RWPE1 (cell line): ENCODE measurements at regions not wholly inside any gene's neighbourhood (a gene's known extent, or its start where the extent isn't known, plus 50 kb on each side); places are given as distances from the start of the nearest gene placed in this dataset.

Source experiments
- CTCF ChIA-PET: fragments of 350-600 bp; sonication (Branson Sonifier 250); formaldehyde crosslinking; extraction: SDS; loops from one replicate; lab custom pipeline; 2021; lab: Yijun Ruan, JAX
- POLR2A ChIA-PET: fragments of 400-600 bp; formaldehyde crosslinking; extraction: SDS; loops from one replicate; lab custom pipeline; 2020; ENCODE audit warnings: antibody characterized with exemption; ENCODE audit not compliant: low non-redundant PET; lab: Yijun Ruan, JAX
- DNase-seq: peaks from one replicate; pipeline ENCODE4 v3.0.0; 2012; ENCODE audit warnings: low spot score
- H3K27ac ChIP-seq: fragments of 450-650 bp; 2 replicates; pipeline ENCODE4 v1.5.1; 2017
- TF ChIP-seq, protein P1 (sequence below): fragments of 450-650 bp; conservative IDR thresholded peaks from 2 replicates; pipeline ENCODE4 v1.5.1; 2017; ENCODE audit warnings: low read depth, mild to moderate bottlenecking

DNA sequence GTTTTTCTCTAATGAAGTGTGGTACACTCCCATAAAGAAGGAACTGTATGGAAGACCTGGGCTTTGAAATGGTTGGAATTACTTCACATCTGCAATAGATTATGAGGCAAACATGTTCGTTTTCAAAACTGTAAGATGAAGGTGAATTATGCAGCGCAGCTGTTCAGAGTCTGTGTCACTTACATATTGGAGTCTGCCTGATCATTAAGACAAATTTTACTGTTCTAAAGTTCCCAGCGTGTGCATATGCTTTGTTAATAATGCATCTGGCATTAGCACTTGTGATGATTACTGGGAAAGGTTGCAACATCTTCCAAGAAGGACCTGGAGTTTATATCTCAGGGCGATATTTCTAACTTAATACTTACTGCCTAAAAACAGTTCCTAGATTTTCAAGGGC is 255.2 kb upstream of the ZC3H12C start:
- CTCF ChIA-PET: no interaction called here
- TF ChIP-seq, protein P1, sequence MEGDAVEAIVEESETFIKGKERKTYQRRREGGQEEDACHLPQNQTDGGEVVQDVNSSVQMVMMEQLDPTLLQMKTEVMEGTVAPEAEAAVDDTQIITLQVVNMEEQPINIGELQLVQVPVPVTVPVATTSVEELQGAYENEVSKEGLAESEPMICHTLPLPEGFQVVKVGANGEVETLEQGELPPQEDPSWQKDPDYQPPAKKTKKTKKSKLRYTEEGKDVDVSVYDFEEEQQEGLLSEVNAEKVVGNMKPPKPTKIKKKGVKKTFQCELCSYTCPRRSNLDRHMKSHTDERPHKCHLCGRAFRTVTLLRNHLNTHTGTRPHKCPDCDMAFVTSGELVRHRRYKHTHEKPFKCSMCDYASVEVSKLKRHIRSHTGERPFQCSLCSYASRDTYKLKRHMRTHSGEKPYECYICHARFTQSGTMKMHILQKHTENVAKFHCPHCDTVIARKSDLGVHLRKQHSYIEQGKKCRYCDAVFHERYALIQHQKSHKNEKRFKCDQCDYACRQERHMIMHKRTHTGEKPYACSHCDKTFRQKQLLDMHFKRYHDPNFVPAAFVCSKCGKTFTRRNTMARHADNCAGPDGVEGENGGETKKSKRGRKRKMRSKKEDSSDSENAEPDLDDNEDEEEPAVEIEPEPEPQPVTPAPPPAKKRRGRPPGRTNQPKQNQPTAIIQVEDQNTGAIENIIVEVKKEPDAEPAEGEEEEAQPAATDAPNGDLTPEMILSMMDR: no peak
- no peak for DNase-seq
- POLR2A ChIA-PET: no interaction called here
- no peak overlapping the region for H3K27ac ChIP-seq

DNA sequence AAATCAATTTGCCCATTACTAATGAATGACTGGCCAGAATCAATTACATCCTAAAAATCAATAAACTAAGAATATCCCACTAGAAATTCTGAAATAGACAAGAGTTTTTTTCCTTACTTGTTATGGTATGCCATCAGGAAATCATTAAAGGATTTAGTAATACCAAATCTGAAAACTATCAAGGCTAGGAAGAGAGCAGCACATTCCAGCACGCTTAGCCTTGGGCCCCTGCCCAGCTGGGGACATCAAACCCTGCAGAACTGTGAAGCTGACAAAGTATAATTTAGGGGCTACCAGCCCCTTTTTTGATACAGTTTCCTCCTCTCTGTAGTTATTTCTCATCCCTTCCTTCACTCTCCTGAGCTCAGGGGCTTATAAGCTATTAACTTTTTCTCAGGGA is 247.8 kb upstream of the ZC3H12C start:
- DNase-seq: no peak
- TF ChIP-seq, protein P1: no peak
- ChIA-PET POLR2A (no interaction called here), CTCF (no interaction called here)
- no peak overlapping the region for H3K27ac ChIP-seq

DNA sequence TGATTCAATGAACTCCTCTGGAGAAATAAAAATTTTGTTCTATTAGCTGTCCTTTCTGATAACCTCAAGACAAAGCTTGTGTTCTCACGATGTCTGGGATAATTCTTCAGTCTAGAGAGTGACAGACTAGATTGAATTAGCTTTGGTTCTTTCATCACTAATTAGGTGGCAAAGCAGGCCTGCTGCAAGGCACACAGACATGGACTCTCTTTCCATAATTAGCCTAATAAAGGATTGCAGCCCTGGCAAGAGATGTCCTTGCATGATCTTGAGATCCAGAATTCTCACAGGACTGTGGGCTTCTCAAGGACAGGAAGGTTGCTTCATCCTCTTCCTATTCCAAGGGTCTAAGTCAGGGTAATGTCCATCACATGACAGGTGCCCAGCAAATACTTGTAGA is 245.6 kb upstream of the ZC3H12C start:
- TF ChIP-seq, protein P1: no peak
- ChIA-PET POLR2A (no interaction called here), CTCF (no interaction called here)
- no peak for DNase-seq
- H3K27ac ChIP-seq: no peak overlapping the region

DNA sequence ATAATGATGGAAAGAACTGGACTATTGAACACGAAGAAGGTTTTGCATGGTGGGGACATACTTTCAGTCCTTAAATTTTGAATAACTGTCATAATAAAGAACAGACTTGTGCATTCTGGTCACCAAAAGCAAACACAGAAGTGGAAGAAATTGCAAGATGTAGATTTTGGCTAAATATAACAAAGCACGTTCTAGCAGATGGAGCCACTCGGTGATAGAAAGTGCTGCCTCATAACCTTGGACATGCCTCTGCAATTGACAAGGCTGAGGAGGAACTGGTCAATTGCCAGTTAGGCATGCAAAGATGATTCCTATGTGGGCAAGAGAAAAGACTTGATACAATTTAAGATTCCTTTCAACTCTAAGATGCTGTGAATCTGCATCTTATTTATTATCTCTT is 244.1 kb upstream of the ZC3H12C start:
- no peak for DNase-seq
- no peak overlapping the region for H3K27ac ChIP-seq
- ChIA-PET POLR2A (no interaction called here), CTCF (no interaction called here)
- TF ChIP-seq, protein P1: no peak

DNA sequence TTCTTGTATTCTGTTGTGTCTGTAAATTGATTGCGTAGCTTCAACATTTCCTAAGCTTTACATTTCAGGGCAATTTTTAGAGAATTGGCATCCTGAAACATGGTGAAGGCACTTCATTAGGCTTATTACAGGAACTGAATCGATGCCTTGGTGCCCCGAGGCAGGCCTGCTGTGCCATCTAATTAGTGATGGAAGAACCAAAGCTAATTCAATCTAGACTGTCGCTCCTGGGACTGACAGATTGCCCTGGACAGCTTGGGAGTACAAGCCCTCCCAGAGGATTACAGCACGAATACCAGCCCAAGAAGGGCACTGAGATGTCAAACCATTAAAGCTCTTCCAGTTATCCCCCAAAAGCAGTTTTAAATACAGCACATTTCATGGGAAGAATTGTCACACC is 243.2 kb upstream of the ZC3H12C start:
- no peak overlapping the region for H3K27ac ChIP-seq
- TF ChIP-seq, protein P1: no peak
- POLR2A ChIA-PET: no interaction called here
- CTCF ChIA-PET: interaction anchor here (0.5 to 1.1 kb wide), 4 partner anchors 14 to 1152 kb away, joined by 3 to 5 read pairs (median 3); no protein-coding TSS in a partner anchor
- DNase-seq: no peak

DNA sequence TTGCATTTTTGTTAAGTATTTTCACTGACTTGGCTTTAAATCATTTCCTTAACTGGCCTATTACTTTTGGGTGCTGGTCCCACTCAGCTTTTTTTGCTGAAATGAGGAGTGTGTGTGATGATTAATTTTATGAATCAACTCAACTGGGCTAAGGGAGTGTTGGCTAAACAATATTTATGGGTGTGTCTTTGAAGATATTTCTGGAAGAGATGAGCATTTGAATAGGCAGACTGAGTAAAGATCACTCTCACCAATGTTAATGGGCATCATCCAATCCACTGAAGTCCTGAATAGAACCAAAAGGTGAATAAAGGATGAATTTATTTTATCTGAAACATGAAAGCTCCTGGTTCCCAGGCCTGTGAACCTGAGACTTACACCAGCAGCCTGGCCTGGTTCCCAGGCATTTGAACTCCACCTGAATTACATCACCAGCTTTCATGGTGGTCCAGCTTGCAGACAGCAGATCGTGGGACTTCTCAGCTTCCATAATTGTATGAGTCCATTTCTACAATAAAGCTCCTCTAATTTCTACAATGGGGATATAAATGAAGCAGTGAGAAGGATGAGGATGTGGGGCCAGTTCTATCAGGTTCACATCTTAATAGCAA is 241.3 kb upstream of the ZC3H12C start:
- ChIA-PET POLR2A (no interaction called here), CTCF (interaction anchor here (0.6 to 3.1 kb wide), 3 partner anchors 87 to 272 kb away, joined by 3 to 13 read pairs (median 5); no protein-coding TSS in a partner anchor)
- no peak overlapping the region for H3K27ac ChIP-seq
- TF ChIP-seq, protein P1: no peak
- no peak for DNase-seq
